Astrocyte (in vitro differentiated cells and primary cell): ENCODE measurements at regions not wholly inside any gene's neighbourhood (a gene's known extent, or its start where the extent isn't known, plus 50 kb on each side); places are given as distances from the start of the nearest gene placed in this dataset.

Experiments used
- DNase-seq: peaks from one replicate; pipeline ENCODE4 v3.0.0-alpha.2; 2010; ENCODE audit warnings: low read depth
- FAIRE-seq: peaks from 2 replicates; lab custom pipeline; 2011; peaks lifted over from hg19 to GRCh38; lab: Jason Lieb, UNC
- H2AFZ ChIP-seq: 2 replicates; pipeline ENCODE4 v1.6.0; 2012; ENCODE audit warnings: low read depth, low read length, inconsistent platforms
- H3K27ac ChIP-seq: 2 replicates; pipeline ENCODE4 v1.5.1; 2011; ENCODE audit warnings: low read depth, low read length, inconsistent platforms
- H3K27me3 ChIP-seq: 2 replicates; pipeline ENCODE4 v1.6.0; 2011; ENCODE audit warnings: low read length, inconsistent platforms; ENCODE audit not compliant: insufficient read depth
- H3K36me3 ChIP-seq: 2 replicates; pipeline ENCODE4 v1.5.1; 2011; ENCODE audit warnings: low read length, inconsistent platforms; ENCODE audit not compliant: insufficient read depth
- H3K4me1 ChIP-seq: 2 replicates; pipeline ENCODE4 v1.5.1; 2011; ENCODE audit warnings: low read length, inconsistent platforms; ENCODE audit not compliant: insufficient read depth
- H3K4me2 ChIP-seq: 2 replicates; pipeline ENCODE4 v1.6.0; 2012; ENCODE audit warnings: low read length, inconsistent platforms
- H3K4me3 ChIP-seq: 2 replicates; pipeline ENCODE4 v1.5.1; 2011; ENCODE audit warnings: low read depth, mild to moderate bottlenecking, low read length, inconsistent platforms; ENCODE audit not compliant: insufficient read depth
- H3K79me2 ChIP-seq: 2 replicates; pipeline ENCODE4 v1.6.0; 2012; ENCODE audit warnings: mild to moderate bottlenecking, low read length, inconsistent platforms; ENCODE audit not compliant: insufficient read depth
- H3K9ac ChIP-seq: 2 replicates; pipeline ENCODE4 v1.6.0; 2012; ENCODE audit warnings: mild to moderate bottlenecking, low read length, inconsistent platforms
- H3K9me3 ChIP-seq: 2 replicates; pipeline ENCODE4 v1.5.1; 2012; ENCODE audit warnings: low read depth, mild to moderate bottlenecking, low read length, inconsistent platforms; ENCODE audit not compliant: insufficient read depth
- H4K20me1 ChIP-seq: 2 replicates; pipeline ENCODE4 v1.6.0; 2012; ENCODE audit warnings: low read length, inconsistent platforms; ENCODE audit not compliant: insufficient read depth
- H3K27ac Mint-ChIP-seq: one replicate; pipeline ENCODE4 v1.8.0; 2021; ENCODE audit warnings: mild to moderate bottlenecking, mixed read lengths; ENCODE audit not compliant: unreplicated experiment
- H3K27me3 Mint-ChIP-seq: one replicate; pipeline ENCODE4 v1.8.0; 2021; ENCODE audit warnings: low read depth, mixed read lengths; ENCODE audit not compliant: unreplicated experiment
- H3K36me3 Mint-ChIP-seq: one replicate; pipeline ENCODE4 v1.8.0; 2021; ENCODE audit warnings: low read depth, mixed read lengths; ENCODE audit not compliant: unreplicated experiment
- H3K4me1 Mint-ChIP-seq: one replicate; pipeline ENCODE4 v1.8.0; 2021; ENCODE audit warnings: low read depth, mixed read lengths; ENCODE audit not compliant: unreplicated experiment
- H3K4me3 Mint-ChIP-seq: one replicate; pipeline ENCODE4 v1.8.0; 2021; ENCODE audit warnings: mild to moderate bottlenecking, moderate library complexity, mixed read lengths; ENCODE audit not compliant: unreplicated experiment
- H3K9me3 Mint-ChIP-seq: one replicate; pipeline ENCODE4 v1.8.0; 2021; ENCODE audit warnings: mild to moderate bottlenecking, mixed read lengths; ENCODE audit not compliant: unreplicated experiment
- EZH2 ChIP-seq: IDR thresholded peaks from 2 replicates; pipeline ENCODE4 v1.6.1; 2012; ENCODE audit warnings: mild to moderate bottlenecking, low read length, inconsistent platforms; ENCODE audit not compliant: insufficient read depth
- TF ChIP-seq, protein P1 (sequence below): IDR thresholded peaks from 2 replicates; pipeline ENCODE4 v1.5.1; 2011; ENCODE audit warnings: low read depth, mild to moderate bottlenecking, inconsistent platforms, low read length, moderate library complexity; ENCODE audit not compliant: insufficient read depth

DNA sequence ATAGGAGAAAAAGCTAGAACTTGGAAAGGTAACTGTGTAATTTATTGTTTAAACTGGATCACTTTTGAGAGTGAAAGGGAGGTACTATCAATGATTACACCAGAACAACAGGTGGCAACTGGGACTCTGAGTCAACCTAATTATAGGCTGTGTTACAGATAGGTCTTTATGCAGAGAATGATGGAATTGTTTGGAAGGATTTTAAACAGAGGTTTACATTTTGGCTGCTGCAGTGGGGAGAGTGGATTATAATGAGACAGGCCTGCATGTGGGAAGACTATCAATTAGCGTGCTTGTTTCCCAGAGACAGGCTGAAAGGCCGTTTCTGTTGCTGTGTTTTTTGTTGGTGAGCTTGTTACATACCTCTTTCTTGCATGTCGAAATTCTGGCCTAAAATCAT lies 432.9 kb downstream of the PLA2G4A start:
- Mint-ChIP-seq H3K4me1 (peaks cover 6% of the 10 kb centered on the region), H3K27me3 (no peaks in the 10 kb centered on the region), H3K36me3 (no peaks in the 10 kb centered on the region), H3K9me3 (no peaks in the 10 kb centered on the region), H3K4me3 (no peak overlapping the region), H3K27ac (no peak overlapping the region)
- H3K36me3 ChIP-seq = no peaks in the 10 kb centered on the region
- DNase-seq (no peak), FAIRE-seq (no peak)
- no peak overlapping the region for H3K27ac ChIP-seq
- H3K9ac ChIP-seq = no peak overlapping the region
- H2AFZ ChIP-seq = no peak overlapping the region
- no peaks in the 10 kb centered on the region for H4K20me1 ChIP-seq
- no peaks in the 10 kb centered on the region for H3K9me3 ChIP-seq
- H3K4me1 ChIP-seq = no peaks in the 10 kb centered on the region
- TF ChIP-seq, protein P1, sequence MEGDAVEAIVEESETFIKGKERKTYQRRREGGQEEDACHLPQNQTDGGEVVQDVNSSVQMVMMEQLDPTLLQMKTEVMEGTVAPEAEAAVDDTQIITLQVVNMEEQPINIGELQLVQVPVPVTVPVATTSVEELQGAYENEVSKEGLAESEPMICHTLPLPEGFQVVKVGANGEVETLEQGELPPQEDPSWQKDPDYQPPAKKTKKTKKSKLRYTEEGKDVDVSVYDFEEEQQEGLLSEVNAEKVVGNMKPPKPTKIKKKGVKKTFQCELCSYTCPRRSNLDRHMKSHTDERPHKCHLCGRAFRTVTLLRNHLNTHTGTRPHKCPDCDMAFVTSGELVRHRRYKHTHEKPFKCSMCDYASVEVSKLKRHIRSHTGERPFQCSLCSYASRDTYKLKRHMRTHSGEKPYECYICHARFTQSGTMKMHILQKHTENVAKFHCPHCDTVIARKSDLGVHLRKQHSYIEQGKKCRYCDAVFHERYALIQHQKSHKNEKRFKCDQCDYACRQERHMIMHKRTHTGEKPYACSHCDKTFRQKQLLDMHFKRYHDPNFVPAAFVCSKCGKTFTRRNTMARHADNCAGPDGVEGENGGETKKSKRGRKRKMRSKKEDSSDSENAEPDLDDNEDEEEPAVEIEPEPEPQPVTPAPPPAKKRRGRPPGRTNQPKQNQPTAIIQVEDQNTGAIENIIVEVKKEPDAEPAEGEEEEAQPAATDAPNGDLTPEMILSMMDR = no peak
- TF ChIP-seq EZH2 = no peak
- no peak overlapping the region for H3K4me3 ChIP-seq
- H3K4me2 ChIP-seq = no peak overlapping the region
- no peaks in the 10 kb centered on the region for H3K79me2 ChIP-seq
- no peaks in the 10 kb centered on the region for H3K27me3 ChIP-seq

DNA sequence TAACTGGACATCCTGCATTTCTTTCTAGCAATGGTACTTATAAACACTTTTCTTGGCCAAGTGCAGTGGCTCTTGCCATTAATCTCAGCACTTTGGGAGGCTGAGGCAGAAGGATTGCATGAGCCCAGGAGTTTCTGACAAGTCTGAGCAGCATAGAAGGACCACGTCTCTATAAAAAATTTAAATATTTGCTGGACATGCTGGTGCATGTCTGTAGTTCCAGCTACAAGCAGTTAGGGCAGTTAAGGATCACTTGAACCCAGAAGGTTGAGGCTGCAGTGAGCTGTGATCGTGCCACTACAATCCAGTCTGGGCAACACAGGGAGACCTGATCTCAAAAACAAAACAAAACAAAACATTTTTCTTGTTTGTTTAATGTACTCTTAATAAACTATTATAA lies 434.0 kb downstream of the PLA2G4A start:
- Histone ChIP-seq H3K4me3 (no peak overlapping the region), H2AFZ (no peak overlapping the region), H3K9me3 (no peaks in the 10 kb centered on the region), H3K79me2 (no peaks in the 10 kb centered on the region), H3K4me1 (no peaks in the 10 kb centered on the region), H4K20me1 (no peaks in the 10 kb centered on the region), H3K27me3 (no peaks in the 10 kb centered on the region), H3K4me2 (no peak overlapping the region), H3K9ac (no peak overlapping the region), H3K27ac (no peak overlapping the region), H3K36me3 (no peaks in the 10 kb centered on the region)
- FAIRE-seq = no peak
- Mint-ChIP-seq H3K4me3 (no peak overlapping the region), H3K36me3 (no peaks in the 10 kb centered on the region), H3K9me3 (no peaks in the 10 kb centered on the region), H3K27me3 (no peaks in the 10 kb centered on the region), H3K27ac (no peak overlapping the region), H3K4me1 (peaks cover 8% of the 10 kb centered on the region)
- no peak for DNase-seq
- TF ChIP-seq, protein P1 = no peak
- no peak for TF ChIP-seq EZH2

GRCh38 chr1:187264995-187265602 lies 436.4 kb downstream of the PLA2G4A start:
- Histone ChIP-seq H2AFZ (no peak overlapping the region), H3K9me3 (no peaks in the 10 kb centered on the region), H3K4me1 (no peaks in the 10 kb centered on the region), H3K79me2 (no peaks in the 10 kb centered on the region), H4K20me1 (no peaks in the 10 kb centered on the region), H3K27ac (no peak overlapping the region), H3K36me3 (no peaks in the 10 kb centered on the region), H3K9ac (no peak overlapping the region), H3K4me3 (no peak overlapping the region), H3K4me2 (no peak overlapping the region), H3K27me3 (no peaks in the 10 kb centered on the region)
- no peaks in the 10 kb centered on the region for H3K36me3 Mint-ChIP-seq
- H3K4me1 Mint-ChIP-seq = peaks cover 12% of the 10 kb centered on the region
- H3K9me3 Mint-ChIP-seq = no peaks in the 10 kb centered on the region
- H3K4me3 Mint-ChIP-seq = no peak overlapping the region
- FAIRE-seq (no peak), DNase-seq (peak; percentile 58)
- H3K27me3 Mint-ChIP-seq = no peaks in the 10 kb centered on the region
- TF ChIP-seq, protein P1 = peak; percentile 75
- no peak for TF ChIP-seq EZH2
- H3K27ac Mint-ChIP-seq = no peak overlapping the region
